Urothelium cell line (cell line): ENCODE measurements at regions not wholly inside any gene's neighbourhood (a gene's known extent, or its start where the extent isn't known, plus 50 kb on each side); places are given as distances from the start of the nearest gene placed in this dataset.
"Not testable (repeated sequence)": the region's sequence is repeated elsewhere in the genome, so short reads cannot be mapped to it uniquely, and the experiment has no call there.

ENCODE experiments used
- DNase-seq: peaks from one replicate; pipeline ENCODE4 v3.0.0; 2011; ENCODE audit warnings: low spot score, mixed read lengths
- FAIRE-seq: peaks from 2 replicates; lab custom pipeline; 2011; peaks lifted over from hg19 to GRCh38; lab: Jason Lieb, UNC

DNA sequence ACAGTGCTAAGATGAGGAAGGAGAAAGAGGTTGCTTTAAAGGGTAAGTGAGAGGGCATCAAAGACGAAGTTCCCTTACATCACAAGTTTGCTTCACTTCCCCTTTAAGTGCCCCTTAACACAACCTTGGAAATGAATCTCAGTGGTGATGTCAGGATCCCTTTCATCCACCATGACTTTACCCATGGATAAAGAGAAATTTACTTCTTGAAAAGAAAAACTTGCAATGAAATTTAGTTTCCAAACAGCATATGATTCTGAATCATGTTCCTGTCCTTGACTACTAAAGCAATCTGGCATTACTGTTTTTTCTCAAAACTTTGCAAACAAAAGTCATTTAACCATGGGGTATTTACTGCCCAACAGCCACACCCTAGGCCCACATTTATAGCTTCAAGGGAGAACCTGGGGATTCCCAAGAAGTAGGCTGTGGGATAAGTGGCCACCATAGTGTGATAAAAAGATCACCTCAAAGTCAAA, 135.9 kb downstream of the ITGB8 start:
- no peak for DNase-seq
- no peak for FAIRE-seq

DNA sequence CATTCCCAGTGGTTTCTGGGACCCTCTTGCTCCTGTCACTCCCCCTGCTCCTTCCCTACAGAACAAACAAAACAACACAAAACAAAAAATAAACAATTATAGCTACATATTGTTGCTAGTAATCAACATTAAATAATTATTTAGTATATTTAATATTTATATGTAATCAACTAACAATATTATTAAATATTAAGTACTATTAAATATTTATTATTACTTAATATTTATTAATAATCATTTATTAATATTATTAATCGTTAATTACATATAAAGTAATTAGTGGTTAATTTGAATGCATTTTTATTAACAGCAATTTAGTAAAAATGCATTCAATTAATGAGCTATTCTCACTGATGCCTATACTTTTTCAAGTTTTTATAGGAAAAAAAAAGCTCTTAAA, 139.4 kb downstream of the ITGB8 start:
- FAIRE-seq (no peak), DNase-seq (no peak)

DNA sequence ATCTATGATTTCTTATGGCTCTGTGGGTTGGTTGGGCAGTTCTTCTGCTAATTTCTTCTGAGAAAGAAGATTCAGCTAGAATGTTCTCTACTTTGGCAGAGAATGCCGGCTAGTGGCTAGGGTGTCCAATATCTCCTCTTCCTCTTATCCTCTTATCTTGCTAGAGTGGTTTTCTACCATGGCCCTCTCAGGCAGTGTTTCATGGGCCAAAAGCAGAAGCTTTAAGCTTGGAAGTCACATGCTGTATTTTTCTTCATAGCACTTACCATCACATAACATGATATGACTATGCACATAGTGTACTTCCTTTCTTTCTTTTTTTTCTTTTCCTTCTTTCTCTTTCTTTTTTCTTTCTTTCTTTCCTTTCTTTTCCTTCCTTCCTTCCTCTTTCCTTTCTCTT, 140.0 kb downstream of the ITGB8 start:
- no peak for FAIRE-seq

DNA sequence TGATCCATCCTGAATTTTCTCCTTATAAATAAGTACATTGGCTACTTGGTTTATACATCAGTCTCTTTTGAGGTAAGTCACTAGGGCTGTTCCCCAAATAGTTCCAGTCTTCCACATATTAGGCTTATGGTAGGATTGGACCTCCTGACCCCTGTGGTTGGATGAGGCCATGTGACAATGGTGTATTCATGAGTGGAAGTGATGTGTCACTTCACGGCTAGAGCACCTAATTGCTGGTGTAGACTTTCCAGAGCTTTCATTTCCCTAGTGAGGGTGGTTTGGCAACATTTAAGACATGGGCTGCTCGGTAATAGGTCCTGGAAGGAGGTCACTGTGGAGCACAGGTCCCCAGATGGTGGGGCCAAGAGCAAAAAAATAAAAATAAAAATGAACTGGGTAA, 141.2 kb upstream of the ABCB5 start:
- DNase-seq (no peak), FAIRE-seq (no peak)

More for the DNA sequence above, 140.0 kb downstream of the ITGB8 start:
- DNase-seq, result no peak

DNA sequence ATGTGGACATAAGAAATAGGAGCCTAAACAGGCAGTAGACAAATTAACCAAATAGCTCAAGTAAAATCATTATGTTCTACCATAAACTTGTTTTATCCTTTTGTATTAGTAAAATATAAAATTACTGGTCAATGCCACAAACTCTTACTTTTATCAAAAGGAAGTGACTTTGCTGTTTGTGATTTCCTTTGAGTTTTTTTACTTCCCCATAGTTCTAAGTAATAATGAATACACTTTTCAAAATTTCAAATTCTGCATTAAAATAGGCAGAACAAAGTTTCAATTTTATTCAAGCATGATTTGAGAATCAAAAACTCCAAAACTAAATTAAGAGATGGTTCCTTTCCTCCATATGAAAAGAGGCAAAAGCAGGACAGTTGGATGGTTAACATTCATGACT, 139.7 kb upstream of the ABCB5 start:
- FAIRE-seq, result no peak
- no peak for DNase-seq

DNA sequence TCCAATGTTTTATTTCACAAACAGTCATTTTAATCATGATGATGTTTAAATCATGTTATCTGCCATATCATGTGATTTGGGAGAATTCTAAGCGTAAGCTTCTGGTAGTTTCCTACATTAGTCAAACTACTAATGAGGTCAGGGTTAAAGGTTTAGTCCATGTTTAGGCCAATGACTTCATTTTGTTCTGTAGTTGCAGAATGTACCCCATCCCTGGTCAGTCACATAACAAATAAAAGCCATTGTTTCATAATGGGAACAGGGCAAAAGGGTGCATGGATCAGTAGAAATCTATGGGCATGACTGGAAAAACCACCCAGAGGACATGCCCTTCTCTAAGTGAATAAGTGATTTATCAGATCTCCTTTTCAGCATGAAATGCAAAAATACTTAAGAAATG, 138.4 kb upstream of the ABCB5 start:
- DNase-seq (no peak), FAIRE-seq (no peak)

DNA sequence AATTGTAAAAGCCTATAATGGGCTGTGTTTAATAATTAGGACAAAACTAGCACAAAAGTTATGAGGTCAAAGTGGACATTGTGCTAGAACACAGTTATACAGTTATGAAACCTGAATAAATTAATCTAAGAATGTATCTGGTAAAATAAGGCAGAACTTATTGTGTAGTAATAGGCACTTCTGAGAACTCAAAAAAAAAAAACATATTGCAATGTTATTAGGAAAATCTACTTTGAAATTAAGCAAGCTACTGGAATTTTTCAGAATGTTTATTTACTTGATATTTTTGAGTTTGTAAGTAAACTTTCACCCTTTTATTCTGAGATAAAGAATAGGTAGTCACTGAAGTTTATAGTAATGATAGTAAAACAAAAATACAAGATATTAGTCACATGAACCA, 135.8 kb upstream of the ABCB5 start:
- FAIRE-seq, result no peak
- DNase-seq, result no peak

DNA sequence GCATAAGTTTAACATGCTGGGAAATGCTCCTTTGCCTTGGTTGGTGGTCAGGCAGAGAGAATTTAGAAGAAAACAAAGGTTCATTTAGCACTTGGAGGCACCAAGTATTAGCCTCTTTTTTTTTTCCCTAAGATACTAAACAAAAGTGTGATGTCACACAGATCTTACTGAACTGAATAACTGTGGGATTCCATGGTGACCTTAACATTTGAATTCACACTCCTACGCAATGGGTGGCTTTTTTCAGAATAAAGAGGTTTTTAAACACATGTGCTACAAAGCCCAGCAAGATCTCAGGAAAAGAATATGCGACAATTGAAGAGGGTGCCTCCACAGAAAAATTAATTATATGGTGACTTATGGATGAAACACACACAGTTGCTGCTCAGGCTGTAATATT, 133.4 kb upstream of the ABCB5 start:
- DNase-seq, result no peak
- no peak for FAIRE-seq

DNA sequence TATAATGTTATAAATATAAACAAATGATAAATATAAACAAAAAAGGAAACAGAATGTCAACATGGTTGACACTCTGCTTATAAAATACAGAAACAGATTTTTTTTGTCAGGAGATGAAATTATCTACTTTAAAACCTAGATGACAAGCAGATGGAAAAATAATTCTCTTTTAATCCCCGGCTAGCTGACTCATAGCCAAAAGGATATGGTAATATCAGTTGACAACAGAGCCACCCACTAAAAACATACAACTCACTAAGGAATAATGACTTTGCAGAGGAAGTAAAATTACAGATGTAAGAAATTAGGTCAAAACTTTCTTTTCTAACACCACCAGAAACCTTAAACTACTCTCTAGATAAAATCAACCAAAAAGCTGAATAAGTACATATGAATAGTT, 131.1 kb upstream of the ABCB5 start:
- no peak for FAIRE-seq
- DNase-seq, result no peak

DNA sequence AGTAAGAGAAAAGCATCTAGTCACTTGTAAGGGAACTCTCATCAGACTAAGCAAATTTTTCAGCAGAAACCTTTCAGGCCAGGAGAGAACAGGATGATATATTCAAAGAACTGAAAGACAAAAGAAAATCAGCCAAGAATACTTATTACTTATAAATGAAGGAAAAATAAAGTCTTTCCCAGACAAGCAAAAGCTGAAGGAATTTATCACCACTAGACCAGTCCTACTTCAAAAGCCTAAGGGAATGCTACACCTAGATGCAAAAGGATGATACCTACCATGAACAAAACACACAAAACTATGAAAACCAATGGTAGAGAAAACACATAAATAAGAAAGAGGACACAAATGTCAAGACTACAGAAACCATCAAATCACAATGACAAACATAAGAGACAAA, 126.6 kb upstream of the ABCB5 start:
- FAIRE-seq (no peak), DNase-seq (no peak)

DNA sequence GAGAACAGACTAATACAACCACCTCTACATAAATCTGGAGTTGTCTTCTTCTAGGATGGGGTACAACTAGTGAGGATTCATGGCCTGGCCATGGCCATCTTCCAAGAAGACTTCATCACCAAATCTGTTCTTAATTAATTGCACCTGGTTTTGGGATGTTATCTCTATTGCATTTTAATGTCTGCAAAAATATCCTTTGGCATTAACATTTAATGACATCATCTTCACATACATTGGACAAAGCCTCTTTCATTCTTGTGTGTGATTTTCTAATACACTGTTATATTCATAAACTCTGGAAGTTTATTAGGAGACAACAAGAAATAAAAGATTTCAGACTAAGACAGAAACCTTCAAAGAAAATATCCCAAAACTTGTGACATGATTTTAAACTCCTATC, 124.2 kb upstream of the ABCB5 start:
- DNase-seq (no peak), FAIRE-seq (no peak)

DNA sequence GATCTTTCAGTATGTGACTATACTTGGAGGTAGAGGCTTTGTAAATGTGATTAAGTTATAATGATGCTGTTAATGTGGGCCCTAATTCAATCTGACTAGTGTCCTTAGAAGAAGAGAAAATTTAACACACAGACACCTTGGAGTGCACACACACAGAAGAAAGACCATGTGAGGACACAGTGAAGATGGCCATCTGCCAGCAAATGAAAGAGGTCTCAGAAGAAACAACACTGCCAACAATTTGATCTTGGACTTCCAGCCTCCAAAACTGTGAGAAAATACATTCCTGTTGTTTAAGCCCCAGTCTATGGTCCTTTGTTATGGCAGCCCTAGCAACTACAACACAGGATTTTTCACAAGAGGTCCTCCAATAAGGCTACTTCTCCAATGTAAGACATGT, 120.9 kb upstream of the ABCB5 start:
- no peak for FAIRE-seq

DNA sequence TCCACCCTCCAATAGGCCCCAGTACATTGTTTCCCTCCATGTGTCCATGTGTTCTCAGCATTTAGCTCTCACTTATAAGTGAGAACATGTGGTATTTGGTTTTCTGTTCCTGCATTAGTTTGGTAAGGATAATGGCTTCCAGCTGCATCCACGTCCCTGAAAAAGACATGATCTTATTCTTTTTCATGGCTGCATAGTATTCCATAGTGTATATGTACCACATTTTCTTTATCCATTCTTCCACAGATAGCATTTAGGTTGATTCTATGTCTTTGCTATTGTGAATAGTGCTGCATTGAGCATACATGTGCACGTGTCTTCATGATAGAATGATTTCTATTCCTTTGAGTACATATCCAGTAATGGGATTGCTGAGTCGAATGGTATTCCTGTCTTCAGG, 114.0 kb upstream of the ABCB5 start:
- not testable (repeated sequence) for FAIRE-seq, DNase-seq

More for the DNA sequence above, 120.9 kb upstream of the ABCB5 start:
- DNase-seq, result no peak

DNA sequence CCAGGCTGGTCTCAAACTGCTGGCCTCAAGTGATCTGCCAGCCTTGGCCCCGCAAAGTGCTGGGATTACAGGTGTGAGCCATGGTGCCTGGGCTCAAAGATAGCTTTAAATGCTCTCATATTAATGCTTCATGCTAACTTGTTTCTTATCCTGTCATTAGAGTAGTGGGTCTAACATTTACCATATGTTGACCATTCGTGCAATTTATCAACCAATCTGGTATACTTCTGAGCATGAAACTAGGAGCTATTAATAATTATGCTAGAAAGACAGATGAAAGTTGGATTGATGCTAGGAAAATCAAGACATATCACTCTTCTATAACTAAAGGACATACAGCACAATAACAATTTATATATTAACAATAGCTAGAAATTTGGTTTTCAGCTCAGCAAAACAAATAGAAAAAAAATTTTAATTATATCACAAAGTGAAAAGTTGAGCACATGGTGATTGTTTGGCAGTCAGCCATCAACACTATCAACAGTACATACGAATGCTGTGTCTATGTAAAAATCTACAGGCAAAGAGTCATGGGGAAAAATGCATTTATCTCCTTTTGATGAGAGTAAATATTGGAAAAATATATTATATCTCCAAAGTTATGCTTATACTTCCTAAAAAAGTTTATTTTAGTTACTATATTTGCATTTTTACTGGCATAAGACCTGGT, 112.1 kb upstream of the ABCB5 start:
- FAIRE-seq (no peak), DNase-seq (no peak)

DNA sequence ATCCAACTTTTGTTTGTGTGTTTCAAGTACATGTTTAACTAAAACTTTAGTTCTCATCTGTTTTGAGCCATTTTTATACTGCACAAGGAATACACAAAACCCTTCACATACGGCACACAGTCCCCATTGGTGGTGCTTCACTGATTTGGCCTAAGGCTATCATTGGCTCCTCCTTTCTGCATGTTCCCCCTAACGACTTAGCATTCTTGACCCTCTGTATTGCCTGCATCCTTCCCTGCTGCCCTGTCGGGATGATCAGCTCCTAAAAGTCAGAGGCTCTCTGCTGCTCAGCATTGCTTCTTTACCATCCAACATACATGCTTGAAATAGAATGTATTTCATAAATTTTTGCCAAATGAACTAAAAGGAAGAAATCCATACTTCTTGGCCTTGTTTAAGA, 111.4 kb upstream of the ABCB5 start:
- DNase-seq (no peak), FAIRE-seq (no peak)

DNA sequence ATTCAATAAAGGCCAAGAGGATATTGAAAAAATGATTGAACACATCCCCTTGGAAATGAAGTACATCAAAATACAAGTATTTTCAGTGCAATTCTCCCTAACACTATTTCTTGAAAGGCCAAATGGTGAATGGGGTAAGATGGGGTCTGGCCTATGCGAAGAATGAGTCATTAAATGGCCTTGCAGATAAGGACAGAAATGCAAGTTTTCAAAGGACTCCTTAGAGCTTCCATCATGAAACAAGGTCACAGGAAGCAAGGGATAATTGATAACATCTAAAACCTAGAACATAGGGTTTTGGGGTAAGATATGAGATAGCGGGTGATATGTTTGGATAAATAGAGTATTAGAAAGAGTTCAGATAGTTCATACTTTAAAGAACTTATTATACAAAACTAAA, 109.3 kb upstream of the ABCB5 start:
- DNase-seq (no peak), FAIRE-seq (no peak)

DNA sequence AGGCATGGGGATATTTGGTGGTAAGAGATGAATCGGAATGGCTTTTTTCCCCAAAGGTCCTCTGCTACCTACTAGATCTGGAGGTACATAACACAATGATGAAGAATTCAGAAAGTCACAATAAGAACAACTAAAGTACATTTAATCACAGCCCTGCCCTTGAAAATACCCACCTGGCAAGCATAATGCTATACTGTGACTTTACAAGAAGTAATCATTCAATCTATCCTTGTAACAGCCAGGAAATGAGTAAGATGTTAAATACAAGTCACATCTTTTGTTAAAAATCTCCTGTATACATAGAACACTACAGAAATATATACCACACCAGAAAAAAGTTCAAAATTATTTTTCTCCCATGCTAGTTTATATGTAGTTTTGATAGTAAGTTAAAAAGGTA, 108.3 kb upstream of the ABCB5 start:
- FAIRE-seq, result no peak

DNA sequence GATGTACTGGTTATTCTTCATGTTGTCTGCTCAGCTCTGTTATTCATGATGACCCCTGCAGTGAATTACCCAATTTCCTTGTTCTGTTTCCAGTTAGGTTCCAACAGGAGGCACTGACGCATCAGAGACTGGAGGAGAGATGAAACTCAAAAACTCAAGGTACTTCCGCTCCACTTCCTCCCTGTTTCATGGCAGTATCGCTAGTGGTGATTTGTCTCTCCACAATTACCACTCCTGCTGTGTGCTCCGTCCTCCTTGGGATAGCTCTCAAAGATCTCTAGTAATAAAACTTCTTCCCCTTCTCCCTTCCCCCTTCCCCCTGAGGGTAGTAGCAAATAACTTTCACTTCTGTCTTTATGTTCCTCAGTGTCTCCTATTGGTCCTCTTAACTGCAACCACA, 107.4 kb upstream of the ABCB5 start:
- DNase-seq (no peak), FAIRE-seq (no peak)

More for the DNA sequence above, 108.3 kb upstream of the ABCB5 start:
- DNase-seq, result no peak

DNA sequence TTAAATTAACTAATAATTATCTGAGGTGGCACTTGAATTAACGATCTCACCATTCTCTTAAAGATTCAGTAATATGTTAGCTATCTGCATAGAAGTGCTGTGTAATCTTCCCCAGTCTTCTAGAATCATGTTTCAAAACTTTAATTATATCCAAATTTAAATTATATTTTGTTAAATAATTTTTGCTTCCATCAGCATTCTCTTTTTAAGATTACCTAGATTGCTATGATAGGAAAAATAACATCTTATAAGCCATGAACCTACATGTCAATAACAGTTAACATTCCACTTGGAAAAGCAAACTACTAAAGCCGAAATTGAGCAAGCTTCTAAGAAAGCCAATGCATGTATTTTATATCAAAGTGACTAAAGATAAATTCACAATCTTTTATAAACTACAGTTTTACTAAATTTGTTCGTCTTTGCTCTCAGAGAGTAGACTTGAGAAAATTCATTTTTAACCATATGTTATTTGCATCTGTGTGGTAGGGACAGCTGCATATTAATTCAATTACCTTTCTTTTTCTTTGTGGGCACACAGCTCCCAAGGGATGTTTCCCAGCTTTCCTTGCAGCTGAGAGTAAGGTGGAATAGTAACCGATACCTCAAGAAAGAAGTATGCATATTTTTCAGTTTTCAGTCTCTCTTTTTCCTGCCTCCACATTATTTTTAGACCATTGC, 105.4 kb upstream of the ABCB5 start:
- DNase-seq (no peak), FAIRE-seq (no peak)

DNA sequence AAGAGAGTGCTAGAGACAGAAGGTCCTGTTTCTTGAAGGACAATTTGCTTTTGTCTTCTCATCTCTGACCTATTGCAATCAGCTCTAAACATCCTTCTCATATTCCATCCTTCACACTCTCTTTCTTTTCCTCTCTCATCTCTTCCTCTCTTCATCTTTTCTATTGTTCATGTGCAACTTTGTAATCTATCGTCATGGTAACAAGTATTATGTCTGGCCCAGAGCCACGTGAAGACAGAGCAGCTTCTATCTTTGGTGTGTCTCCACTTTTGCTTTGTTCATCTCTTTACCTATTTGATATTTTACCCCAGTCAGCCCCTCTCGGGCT, 104.9 kb upstream of the ABCB5 start:
- DNase-seq (no peak), FAIRE-seq (no peak)

DNA sequence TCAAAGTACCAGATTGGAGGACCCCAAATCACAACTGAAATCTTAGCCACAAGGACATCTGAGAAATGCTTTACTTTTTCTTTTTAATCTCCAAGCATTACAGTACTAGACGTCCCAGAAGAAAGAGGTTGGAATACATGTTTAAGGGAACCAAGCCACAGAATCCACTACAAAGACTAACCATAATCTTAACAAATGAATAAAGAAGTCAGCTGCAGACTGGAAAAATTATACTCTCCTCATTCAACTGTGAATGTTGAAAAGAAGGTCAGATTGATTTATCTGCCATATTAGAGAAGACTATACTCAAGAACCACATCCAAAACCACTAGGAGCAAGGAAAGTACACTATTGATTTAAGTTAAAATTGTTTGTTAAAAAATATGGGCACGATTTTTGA, 102.1 kb upstream of the ABCB5 start:
- FAIRE-seq (no peak), DNase-seq (no peak)

DNA sequence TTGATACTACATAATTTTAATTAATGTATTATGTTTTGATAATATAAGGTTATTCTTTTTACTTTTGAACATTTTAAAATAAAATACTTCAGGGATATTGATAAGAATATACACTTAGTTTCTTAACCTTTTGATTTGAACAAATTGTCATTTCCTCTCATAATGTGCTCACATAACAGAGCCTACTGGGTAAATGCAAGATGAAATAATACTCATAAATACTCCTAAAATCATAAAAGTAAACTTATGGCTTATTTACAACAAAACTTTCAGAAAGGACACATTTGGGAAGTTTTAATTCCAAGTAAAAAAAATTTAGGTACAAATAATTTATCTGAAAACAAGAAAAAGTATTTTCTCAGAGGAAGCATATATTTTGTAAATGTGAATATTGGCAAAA, 101.6 kb upstream of the ABCB5 start:
- FAIRE-seq (no peak), DNase-seq (no peak)

DNA sequence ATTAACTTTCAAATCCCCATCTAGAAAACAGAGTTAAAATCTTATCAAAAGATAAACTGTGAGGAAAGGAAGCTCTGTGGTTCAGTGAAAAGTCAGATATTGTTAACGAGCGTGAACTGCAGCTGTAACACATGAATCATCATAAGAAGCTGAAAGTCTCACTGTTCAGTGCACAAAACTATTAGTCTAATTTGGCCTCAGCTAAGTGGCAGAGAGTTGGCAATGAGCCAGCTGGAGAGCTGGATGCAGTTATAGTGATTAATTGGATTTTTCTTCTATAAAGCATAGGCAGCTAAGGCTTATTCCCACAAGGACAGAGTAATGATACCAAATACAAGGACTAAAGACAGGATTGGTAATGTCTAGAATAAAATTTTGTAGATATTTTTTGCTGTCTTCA, 101.1 kb upstream of the ABCB5 start:
- peak; percentile 35 for DNase-seq
- no peak for FAIRE-seq
